ENCODE measurements at regions not wholly inside any gene's neighbourhood (a gene's known extent, or its start where the extent isn't known, plus 50 kb on each side); places are given as distances from the start of the nearest gene placed in this dataset.
"Not testable (repeated sequence)": the region's sequence is repeated elsewhere in the genome, so short reads cannot be mapped to it uniquely, and the experiment has no call there.

DNA sequence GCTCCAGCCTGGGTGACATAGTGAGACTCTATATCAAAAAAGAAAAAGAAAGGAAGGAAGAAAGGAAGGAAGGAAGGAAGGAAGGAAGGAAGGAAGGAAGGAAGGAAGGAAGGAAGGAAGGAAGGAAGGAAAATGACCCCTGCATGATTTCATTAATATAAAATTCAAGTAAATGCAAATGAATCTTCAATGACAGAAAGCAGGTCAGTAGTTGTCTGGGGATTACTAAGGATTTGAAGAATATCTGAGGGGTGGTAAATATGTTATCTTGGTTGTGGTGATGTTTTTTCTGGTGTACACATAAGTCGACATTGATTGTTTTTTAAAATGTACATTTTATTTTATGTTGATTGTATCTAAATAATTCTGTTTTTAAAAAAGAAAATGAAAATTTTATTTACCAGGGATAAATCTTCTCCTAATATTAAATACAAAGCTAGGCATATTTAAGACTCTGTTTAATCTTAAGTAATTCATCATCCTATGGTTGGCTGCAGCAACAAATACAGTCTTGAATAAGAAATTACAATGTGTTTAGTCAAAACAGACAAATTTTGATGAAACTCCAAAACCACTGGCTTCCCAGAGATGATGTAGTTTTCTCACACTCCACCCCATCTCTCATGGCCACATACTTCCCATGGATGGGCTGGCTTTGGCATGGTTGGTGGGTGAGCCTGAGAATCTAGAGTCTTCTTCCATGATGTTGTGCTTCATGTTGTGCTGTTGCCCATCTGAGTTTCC lies 314.7 kb upstream of the REG3G start:
- DNase-seq (ENCODE audit: low spot score) = no peak

DNA sequence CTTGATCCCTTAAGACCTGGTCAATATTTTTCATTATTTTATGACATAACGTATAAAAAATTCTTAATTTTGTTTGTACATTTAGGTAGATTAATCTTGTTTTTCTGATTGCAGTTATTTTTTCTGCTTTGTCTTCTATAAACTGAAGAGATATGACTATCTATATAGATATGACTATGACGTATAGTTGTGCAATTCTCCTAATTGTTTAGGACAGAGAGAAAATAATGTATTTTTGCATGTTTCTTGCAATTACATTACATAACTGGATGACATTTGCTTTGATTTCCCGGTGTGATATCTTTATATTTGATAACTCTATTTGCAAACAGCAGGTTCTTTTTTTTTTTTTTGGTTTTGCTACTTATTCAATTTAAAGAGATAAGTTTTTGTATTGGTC lies 310.2 kb upstream of the REG3G start:
- DNase-seq (ENCODE audit: low spot score) = no peak

GRCh38 chr2:78718024-78718423 lies 307.5 kb upstream of the REG3G start:
- no peak for DNase-seq (ENCODE audit: low spot score)

GRCh38 chr2:78718473-78718872 lies 307.0 kb upstream of the REG3G start:
- DNase-seq (ENCODE audit: low spot score) = no peak

- no peak for DNase-seq (ENCODE audit: low spot score)
These were observed 304.0 kb upstream of the REG3G start for GRCh38 chr2:78721355-78722033.

DNA sequence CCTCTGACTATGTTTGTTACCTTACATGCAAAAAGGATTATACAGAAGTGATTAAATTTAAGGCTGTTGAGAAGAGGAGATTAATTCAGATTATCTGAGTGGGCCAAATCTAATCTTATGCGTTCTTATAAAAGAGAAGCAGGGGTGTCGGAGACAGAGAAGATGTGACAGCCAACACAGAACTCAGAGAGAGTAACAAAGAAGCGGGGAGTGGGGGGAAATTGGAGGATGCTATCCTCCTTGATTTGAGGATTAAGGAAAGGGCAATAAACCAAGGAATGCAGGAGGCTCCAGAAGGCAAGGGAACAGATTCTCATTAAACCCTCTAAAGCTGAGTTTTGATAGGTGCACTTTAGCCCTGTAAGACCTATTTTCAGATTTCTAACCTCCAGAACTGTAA lies 291.3 kb upstream of the REG3G start:
- DNase-seq (ENCODE audit: low spot score) = no peak

DNA sequence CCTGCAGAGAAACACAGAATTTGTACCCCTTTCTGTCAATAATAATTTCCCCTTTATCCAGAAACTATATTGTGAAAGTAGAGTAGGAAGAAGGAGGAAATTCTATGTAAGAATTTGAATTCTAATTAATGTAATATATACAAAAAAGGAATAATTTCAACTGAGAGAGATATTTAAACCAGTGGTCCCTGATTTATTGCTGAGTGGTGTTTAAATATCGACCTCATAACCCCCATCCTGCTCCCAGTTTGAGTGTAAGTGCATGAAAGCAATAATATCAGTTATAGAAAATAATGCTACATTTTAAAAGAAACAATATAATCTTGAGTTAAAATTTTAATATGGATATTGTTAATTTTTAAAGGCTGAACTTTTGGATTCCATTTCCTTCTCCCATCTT lies 286.2 kb upstream of the REG3G start:
- no peak for DNase-seq (ENCODE audit: low spot score)

GRCh38 chr2:78749638-78750037 lies 275.9 kb upstream of the REG3G start:
- DNase-seq (ENCODE audit: low spot score) = no peak

- no peak for DNase-seq (ENCODE audit: low spot score)
These were observed 275.3 kb upstream of the REG3G start for GRCh38 chr2:78750219-78750618.

DNA sequence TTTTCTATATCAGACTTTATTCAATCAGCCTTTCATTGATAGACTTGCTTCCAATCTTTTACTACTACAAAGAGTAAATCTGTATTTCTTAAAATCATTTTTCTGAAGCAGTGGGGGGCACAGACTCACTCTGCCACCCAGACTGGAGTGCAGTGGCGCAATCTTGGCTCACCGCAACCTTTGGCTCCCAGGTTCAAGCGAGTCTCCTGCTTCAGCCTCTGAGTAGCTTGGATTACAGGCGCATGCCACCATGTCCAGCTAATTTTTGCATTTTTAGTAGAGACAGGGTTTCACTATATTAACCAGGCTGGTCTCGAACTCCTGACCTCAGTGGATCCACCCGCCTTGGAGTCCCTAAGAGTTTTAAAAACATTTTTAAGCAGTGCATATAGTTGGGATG lies 270.6 kb upstream of the REG3G start:
- DNase-seq (ENCODE audit: low spot score) = no peak

- no peak for DNase-seq (ENCODE audit: low spot score)
These were observed 268.3 kb upstream of the REG3G start for GRCh38 chr2:78757191-78757590.

DNA sequence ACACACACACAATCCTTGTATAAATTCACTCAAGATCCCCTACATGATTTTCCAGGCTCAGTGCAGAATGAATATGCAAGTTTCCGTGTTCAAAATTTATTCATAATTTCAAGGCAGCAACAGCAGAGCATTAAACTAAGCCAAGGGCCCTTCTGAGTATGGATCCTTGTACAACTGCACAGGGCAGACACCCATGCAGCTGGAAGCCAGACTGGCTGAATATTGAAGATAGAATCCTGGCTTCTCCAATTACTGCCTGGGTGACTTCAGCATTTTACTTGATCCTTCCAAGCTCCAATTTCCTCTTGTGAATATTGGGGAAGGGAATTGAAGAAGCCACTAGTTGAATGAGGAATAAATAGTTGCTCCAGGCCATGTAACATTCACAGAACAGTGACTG lies 267.9 kb upstream of the REG3G start:
- no peak for DNase-seq (ENCODE audit: low spot score)

GRCh38 chr2:78758765-78759164 lies 266.7 kb upstream of the REG3G start:
- not testable (repeated sequence) for DNase-seq (ENCODE audit: low spot score)

GRCh38 chr2:78766459-78766858 lies 259.0 kb upstream of the REG3G start:
- no peak for DNase-seq (ENCODE audit: low spot score)

GRCh38 chr2:78768016-78768415 lies 257.5 kb upstream of the REG3G start:
- no peak for DNase-seq (ENCODE audit: low spot score)

DNA sequence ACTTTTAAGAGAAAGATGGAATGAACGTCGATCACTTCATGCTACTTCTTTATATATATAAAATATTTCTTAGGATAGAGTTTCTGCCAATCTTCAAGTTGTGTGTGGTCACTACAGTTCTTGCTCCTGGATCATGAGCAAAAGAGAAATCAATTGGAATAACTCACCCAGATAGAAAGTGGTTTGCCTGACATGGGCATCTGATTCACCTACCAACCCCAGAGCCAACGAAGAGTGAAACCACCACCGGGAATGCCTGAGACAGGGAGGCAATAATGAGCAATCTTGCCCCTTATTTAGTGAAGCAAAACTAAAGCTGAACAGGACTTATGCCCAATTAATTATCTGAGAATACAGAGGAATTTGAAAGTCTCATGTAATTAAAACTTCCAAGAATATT lies 250.2 kb upstream of the REG3G start:
- DNase-seq (ENCODE audit: low spot score) = no peak

GRCh38 chr2:78778756-78779510 lies 246.6 kb upstream of the REG3G start:
- DNase-seq (ENCODE audit: low spot score) = no peak

GRCh38 chr2:78779761-78780160 lies 245.7 kb upstream of the REG3G start:
- no peak for DNase-seq (ENCODE audit: low spot score)

GRCh38 chr2:78780256-78780655 lies 245.2 kb upstream of the REG3G start:
- DNase-seq (ENCODE audit: low spot score) = no peak

GRCh38 chr2:78780864-78781583 lies 244.5 kb upstream of the REG3G start:
- no peak for DNase-seq (ENCODE audit: low spot score)

- DNase-seq (ENCODE audit: low spot score) = no peak
These were observed 243.3 kb upstream of the REG3G start for GRCh38 chr2:78782196-78782595.

DNA sequence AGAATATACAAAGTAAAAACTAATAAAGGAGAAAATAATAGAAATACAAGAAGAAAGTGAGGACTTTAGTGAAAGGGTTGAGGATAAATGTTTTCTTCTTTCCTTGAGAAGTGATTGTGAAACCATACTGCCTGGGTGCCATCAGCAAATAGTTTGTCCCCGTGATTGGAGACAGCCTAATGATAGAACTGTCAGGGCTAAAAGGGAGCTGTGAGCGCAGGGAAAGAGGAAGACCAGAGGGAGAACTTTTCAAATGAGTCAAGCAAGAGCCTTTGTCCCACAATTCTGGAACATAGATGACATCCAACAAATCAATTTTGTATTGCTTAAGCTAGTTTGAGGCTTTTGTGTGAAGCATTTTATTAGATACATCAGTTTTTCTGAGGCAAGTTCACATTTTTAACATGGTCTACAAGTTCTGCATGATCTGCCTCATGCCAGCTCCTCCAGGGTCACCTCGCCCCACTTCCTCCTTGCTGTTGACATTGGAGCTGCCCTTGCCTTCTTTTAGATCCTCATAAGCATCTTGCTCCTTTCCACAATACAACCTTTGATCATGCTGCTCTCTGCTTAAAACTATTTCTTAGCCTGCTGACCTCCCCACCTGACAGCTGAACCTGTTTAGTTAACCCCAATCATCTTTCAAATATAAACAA lies 213.4 kb upstream of the REG3G start:
- DNase-seq (ENCODE audit: low spot score) = no peak
